HG03469 (cell line): ENCODE measurements at regions not wholly inside any gene's neighbourhood (a gene's known extent, or its start where the extent isn't known, plus 50 kb on each side); places are given as distances from the start of the nearest gene placed in this dataset.
"Not testable (repeated sequence)": the region's sequence is repeated elsewhere in the genome, so short reads cannot be mapped to it uniquely, and the experiment has no call there.

ENCODE experiments used
- ATAC-seq: cut with Tn5 transposase; IDR thresholded peaks from one replicate; pipeline ENCODE4 v1.9.1; 2021; ENCODE audit warnings: mild to moderate bottlenecking, moderate library complexity, moderate number of reproducible peaks; ENCODE audit not compliant: unreplicated experiment

- ATAC-seq, result no peak
Observed at GRCh38 chr6:84635081-84635761, 129.2 kb downstream of the TBX18 start.

GRCh38 chr6:84633771-84634170 is 130.6 kb downstream of the TBX18 start:
- ATAC-seq, result no peak

GRCh38 chr6:84626527-84626926 is 137.9 kb downstream of the TBX18 start:
- not testable (repeated sequence) for ATAC-seq

GRCh38 chr6:84625506-84625905 is 138.9 kb downstream of the TBX18 start:
- ATAC-seq, result no peak

GRCh38 chr6:84623956-84624680 is 140.3 kb downstream of the TBX18 start:
- no peak for ATAC-seq

- no peak for ATAC-seq
Observed at GRCh38 chr6:84618836-84619235, 145.6 kb downstream of the TBX18 start.

GRCh38 chr6:84618046-84618752 is 146.2 kb downstream of the TBX18 start:
- ATAC-seq, result no peak

GRCh38 chr6:84615987-84616386 is 148.4 kb downstream of the TBX18 start:
- ATAC-seq, result no peak

GRCh38 chr6:84615113-84615850 is 149.1 kb downstream of the TBX18 start:
- no peak for ATAC-seq

- no peak for ATAC-seq
Observed at GRCh38 chr6:84606860-84607259, 157.5 kb downstream of the TBX18 start.

- ATAC-seq, result no peak
Observed at GRCh38 chr6:84605298-84605697, 159.1 kb downstream of the TBX18 start.

- no peak for ATAC-seq
Observed at GRCh38 chr6:84601366-84601765, 163.0 kb downstream of the TBX18 start.

GRCh38 chr6:84599991-84600390 is 164.4 kb downstream of the TBX18 start:
- no peak for ATAC-seq

- ATAC-seq, result no peak
Observed at GRCh38 chr6:84597238-84597875, 167.0 kb downstream of the TBX18 start.

GRCh38 chr6:84596488-84596887 is 167.9 kb downstream of the TBX18 start:
- ATAC-seq, result no peak

GRCh38 chr6:84588697-84589080 is 175.7 kb downstream of the TBX18 start:
- no peak for ATAC-seq

- ATAC-seq, result not testable (repeated sequence)
Observed at GRCh38 chr6:84587994-84588696, 176.3 kb downstream of the TBX18 start.

- ATAC-seq, result not testable (repeated sequence)
Observed at GRCh38 chr6:84587202-84587940, 177.0 kb downstream of the TBX18 start.

GRCh38 chr6:84583784-84584183 is 180.6 kb downstream of the TBX18 start:
- ATAC-seq, result no peak
